ENCODE measurements at regions not wholly inside any gene's neighbourhood (a gene's known extent, or its start where the extent isn't known, plus 50 kb on each side); places are given as distances from the start of the nearest gene placed in this dataset.
A peak's percentile ranks its signal among the peaks of the same experiment; 100 is the strongest.

GRCh38 chr5:132130918-132131715, 57.5 kb downstream of the CSF2 start:
- Mint-ChIP-seq H3K27ac (no peak overlapping the region), H3K27me3 (peaks cover 19% of the 10 kb centered on the region), H3K9me3 (peaks cover 15% of the 10 kb centered on the region)

GRCh38 chr5:132132138-132132537, 58.5 kb downstream of the CSF2 start:
- Mint-ChIP-seq H3K36me3 (ENCODE audit: low read depth) (peaks cover 10% of the 10 kb centered on the region), H3K27ac (no peak overlapping the region), H3K4me1 (peaks cover 20% of the 10 kb centered on the region), H3K27me3 (peaks cover 21% of the 10 kb centered on the region), H3K9me3 (peaks cover 13% of the 10 kb centered on the region), H3K4me3 (no peak overlapping the region)
- ATAC-seq: no peak
- DNase-seq: no peak

More at GRCh38 chr5:132130918-132131715, 57.5 kb downstream of the CSF2 start:
- H3K4me1 Mint-ChIP-seq: peaks cover 30% of the 10 kb centered on the region
- no peak for DNase-seq
- ATAC-seq: no peak
- peaks cover 12% of the 10 kb centered on the region for H3K36me3 Mint-ChIP-seq (ENCODE audit: low read depth)
- H3K4me3 Mint-ChIP-seq: no peak overlapping the region

- peaks cover 31% of the 10 kb centered on the region for H3K27me3 Mint-ChIP-seq
- ATAC-seq: no peak
- peak overlapping the region; percentile 15 for H3K27ac Mint-ChIP-seq
- DNase-seq: no peak
- no peak overlapping the region for H3K4me3 Mint-ChIP-seq
- H3K36me3 Mint-ChIP-seq (ENCODE audit: low read depth): peaks cover 5% of the 10 kb centered on the region
- H3K4me1 Mint-ChIP-seq: peaks cover 19% of the 10 kb centered on the region
- no peaks in the 10 kb centered on the region for H3K9me3 Mint-ChIP-seq
Measured at GRCh38 chr5:132134384-132134783, 60.8 kb downstream of the CSF2 start.

- H3K4me1 Mint-ChIP-seq: peaks cover 19% of the 10 kb centered on the region
- ATAC-seq: no peak
- peaks cover 41% of the 10 kb centered on the region for H3K27me3 Mint-ChIP-seq
- peaks cover 3% of the 10 kb centered on the region for H3K36me3 Mint-ChIP-seq (ENCODE audit: low read depth)
- no peak for DNase-seq
- H3K27ac Mint-ChIP-seq: no peak overlapping the region
- H3K4me3 Mint-ChIP-seq: no peak overlapping the region
- H3K9me3 Mint-ChIP-seq: peaks cover 10% of the 10 kb centered on the region
Measured at GRCh38 chr5:132136906-132137305, 63.3 kb downstream of the CSF2 start.

- H3K9me3 Mint-ChIP-seq: peaks cover 19% of the 10 kb centered on the region
- H3K27ac Mint-ChIP-seq: no peak overlapping the region
- no peak for ATAC-seq
- DNase-seq: no peak
- peaks cover 5% of the 10 kb centered on the region for H3K36me3 Mint-ChIP-seq (ENCODE audit: low read depth)
- peaks cover 16% of the 10 kb centered on the region for H3K4me1 Mint-ChIP-seq
- peaks cover 42% of the 10 kb centered on the region for H3K27me3 Mint-ChIP-seq
- H3K4me3 Mint-ChIP-seq: no peak overlapping the region
Measured at GRCh38 chr5:132138260-132138659, 64.7 kb downstream of the CSF2 start.

Data from activated naive CD8-positive, alpha-beta T cell treated with anti-CD3 and anti-CD28 coated beads, Interleukin-2, amount 50 U/mL, for 24 hours (primary cell).